Natural killer cell (primary cell): ENCODE measurements at regions not wholly inside any gene's neighbourhood (a gene's known extent, or its start where the extent isn't known, plus 50 kb on each side); places are given as distances from the start of the nearest gene placed in this dataset.

Source experiments
- ATAC-seq, 3 donors: fragments of 150-1000 bp in 2 of 3; fragments of 200-7000 bp in 1 of 3; cut with Tn5 transposase; 1 replicate in 1 of 3; 2 replicates in 2 of 3; pipeline ENCODE4 v1.10.0; 2021; ENCODE audit warnings: mild to moderate bottlenecking in 2 of 3, moderate library complexity in 2 of 3
- DNase-seq, 2 donors: peaks; one replicate each; pipeline versions ENCODE4 v3.0.0 to v3.0.0-alpha.2; 2013 to 2021; ENCODE audit warnings: mixed read lengths in 1 of 2
- H3K27ac ChIP-seq: one replicate; pipeline ENCODE4 v1.5.1; 2013; ENCODE audit warnings: mild to moderate bottlenecking, low read length
- H3K27me3 ChIP-seq: one replicate; pipeline ENCODE4 v1.6.1; 2013; ENCODE audit warnings: low read length; ENCODE audit not compliant: control insufficient read depth, insufficient read depth
- H3K36me3 ChIP-seq: one replicate; pipeline ENCODE4 v1.6.1; 2013; ENCODE audit warnings: low read length; ENCODE audit not compliant: control insufficient read depth, insufficient read depth
- H3K4me1 ChIP-seq: one replicate; pipeline ENCODE4 v1.6.1; 2013; ENCODE audit warnings: low read length; ENCODE audit not compliant: control insufficient read depth, insufficient read depth
- H3K4me3 ChIP-seq: one replicate; pipeline ENCODE4 v1.5.1; 2013; ENCODE audit warnings: low read length
- H3K9me3 ChIP-seq: one replicate; pipeline ENCODE4 v1.6.1; 2013; ENCODE audit warnings: low read length; ENCODE audit not compliant: control insufficient read depth, insufficient read depth
- H3K27ac Mint-ChIP-seq, 2 donors: one replicate each; pipeline ENCODE4 v1.8.0; 2022; ENCODE audit warnings: mild to moderate bottlenecking in 2 of 2, mixed read lengths in 2 of 2, moderate library complexity in 1 of 2
- H3K27me3 Mint-ChIP-seq, 2 donors: one replicate each; pipeline ENCODE4 v1.8.0; 2022; ENCODE audit warnings: low read depth in 2 of 2, mixed read lengths in 2 of 2
- H3K36me3 Mint-ChIP-seq: one replicate; pipeline ENCODE4 v1.8.0; 2022; ENCODE audit warnings: mixed read lengths
- H3K4me1 Mint-ChIP-seq, 2 donors: one replicate each; pipeline ENCODE4 v1.8.0; 2022; ENCODE audit warnings: mixed read lengths in 2 of 2
- H3K4me3 Mint-ChIP-seq: one replicate; pipeline ENCODE4 v1.8.0; 2022; ENCODE audit warnings: mild to moderate bottlenecking, moderate library complexity, mixed read lengths
- H3K9me3 Mint-ChIP-seq, 2 donors: one replicate each; pipeline ENCODE4 v1.8.0; 2022; ENCODE audit warnings: mixed read lengths in 2 of 2
- WGBS: methylation state at CpG from one replicate; pipeline ENCODE4 v1.1.7; 2013; ENCODE audit warnings: missing lambda C conversion rate; ENCODE audit not compliant: insufficient coverage; 5-methylcytosine and 5-hydroxymethylcytosine counted together
- intact Hi-C: fragments of 100-400 bp; cut with micrococcal nuclease; formaldehyde crosslinking; loops from one replicate; pipeline ENCODE4 v1.14.2; 2022
- TF ChIP-seq, protein P1 (sequence below): fragments of 200-600 bp; IDR thresholded peaks from one replicate; pipeline ENCODE4 v1.8.0; 2022; ENCODE audit warnings: antibody characterized with exemption

DNA sequence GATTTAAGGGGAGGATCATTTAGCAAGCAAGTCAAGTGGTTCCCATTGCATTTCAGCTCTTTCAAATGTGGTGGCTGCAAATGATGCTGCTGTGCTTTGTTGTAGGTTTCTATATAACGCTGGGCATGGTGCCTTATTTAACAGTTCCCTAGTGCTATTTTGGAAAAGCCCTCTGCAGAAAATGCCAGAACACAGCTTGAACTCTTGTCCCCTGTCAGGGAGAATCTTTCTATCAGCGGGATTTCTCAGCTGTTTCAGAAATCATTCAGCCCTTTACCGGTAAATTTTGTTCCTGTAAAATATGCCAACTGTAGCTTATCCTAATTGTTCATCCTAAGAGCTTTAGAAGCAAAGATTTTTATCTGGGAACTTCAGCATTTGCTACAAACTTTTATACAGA lies 77.8 kb upstream of the DTNA start:
- 87% methylated on average over 3 of the region's 3 CpGs for WGBS
- Histone ChIP-seq H3K4me1 (no peaks in the 10 kb centered on the region), H3K4me3 (no peak overlapping the region), H3K27me3 (no peaks in the 10 kb centered on the region), H3K9me3 (no peaks in the 10 kb centered on the region), H3K27ac (no peak overlapping the region), H3K36me3 (no peaks in the 10 kb centered on the region)
- no peaks in the 10 kb centered on the region for H3K4me1 Mint-ChIP-seq
- H3K9me3 Mint-ChIP-seq = no peaks in the 10 kb centered on the region
- intact Hi-C loops = no loop called here
- H3K4me3 Mint-ChIP-seq = no peak overlapping the region
- TF ChIP-seq, protein P1, sequence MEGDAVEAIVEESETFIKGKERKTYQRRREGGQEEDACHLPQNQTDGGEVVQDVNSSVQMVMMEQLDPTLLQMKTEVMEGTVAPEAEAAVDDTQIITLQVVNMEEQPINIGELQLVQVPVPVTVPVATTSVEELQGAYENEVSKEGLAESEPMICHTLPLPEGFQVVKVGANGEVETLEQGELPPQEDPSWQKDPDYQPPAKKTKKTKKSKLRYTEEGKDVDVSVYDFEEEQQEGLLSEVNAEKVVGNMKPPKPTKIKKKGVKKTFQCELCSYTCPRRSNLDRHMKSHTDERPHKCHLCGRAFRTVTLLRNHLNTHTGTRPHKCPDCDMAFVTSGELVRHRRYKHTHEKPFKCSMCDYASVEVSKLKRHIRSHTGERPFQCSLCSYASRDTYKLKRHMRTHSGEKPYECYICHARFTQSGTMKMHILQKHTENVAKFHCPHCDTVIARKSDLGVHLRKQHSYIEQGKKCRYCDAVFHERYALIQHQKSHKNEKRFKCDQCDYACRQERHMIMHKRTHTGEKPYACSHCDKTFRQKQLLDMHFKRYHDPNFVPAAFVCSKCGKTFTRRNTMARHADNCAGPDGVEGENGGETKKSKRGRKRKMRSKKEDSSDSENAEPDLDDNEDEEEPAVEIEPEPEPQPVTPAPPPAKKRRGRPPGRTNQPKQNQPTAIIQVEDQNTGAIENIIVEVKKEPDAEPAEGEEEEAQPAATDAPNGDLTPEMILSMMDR = no peak
- DNase-seq = no peak
- H3K36me3 Mint-ChIP-seq = no peaks in the 10 kb centered on the region
- no peak overlapping the region for H3K27ac Mint-ChIP-seq
- peaks cover 14 to 31% of the 10 kb centered on the region in 2 donors for H3K27me3 Mint-ChIP-seq
- no peak for ATAC-seq

DNA sequence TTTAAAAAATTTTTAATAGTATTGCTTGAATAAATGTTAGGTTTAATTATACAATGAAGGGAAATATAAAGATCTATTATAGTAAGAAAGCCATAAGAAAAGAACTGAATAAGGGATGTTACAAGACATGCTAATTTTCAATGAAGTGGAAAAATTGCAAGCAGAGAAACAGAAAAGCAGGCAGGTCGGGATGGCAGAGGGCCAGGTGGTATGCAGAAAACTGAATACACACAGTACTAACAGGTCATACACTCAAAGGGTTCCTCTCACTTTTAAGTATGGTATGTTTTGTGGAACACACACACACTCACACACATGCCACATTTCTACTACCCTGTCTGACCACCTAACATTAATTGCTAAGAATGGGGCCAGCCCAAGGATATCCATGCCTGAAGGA lies 76.7 kb upstream of the DTNA start:
- H3K4me3 ChIP-seq = no peak overlapping the region
- WGBS = no CpG with 5 or more reads among the region's 1 CpG
- H3K27ac ChIP-seq = no peak overlapping the region
- no peak overlapping the region for H3K27ac Mint-ChIP-seq
- no peak overlapping the region for H3K4me3 Mint-ChIP-seq
- no peaks in the 10 kb centered on the region for H3K27me3 ChIP-seq
- H3K4me1 ChIP-seq = no peaks in the 10 kb centered on the region
- no peaks in the 10 kb centered on the region for H3K36me3 Mint-ChIP-seq
- DNase-seq = no peak
- no peaks in the 10 kb centered on the region for H3K36me3 ChIP-seq
- ATAC-seq = no peak
- H3K4me1 Mint-ChIP-seq = no peaks in the 10 kb centered on the region
- no peaks in the 10 kb centered on the region for H3K9me3 Mint-ChIP-seq
- TF ChIP-seq, protein P1 = no peak
- intact Hi-C loops = no loop called here
- H3K27me3 Mint-ChIP-seq = peaks cover 12 to 24% of the 10 kb centered on the region in 2 donors
- no peaks in the 10 kb centered on the region for H3K9me3 ChIP-seq

DNA sequence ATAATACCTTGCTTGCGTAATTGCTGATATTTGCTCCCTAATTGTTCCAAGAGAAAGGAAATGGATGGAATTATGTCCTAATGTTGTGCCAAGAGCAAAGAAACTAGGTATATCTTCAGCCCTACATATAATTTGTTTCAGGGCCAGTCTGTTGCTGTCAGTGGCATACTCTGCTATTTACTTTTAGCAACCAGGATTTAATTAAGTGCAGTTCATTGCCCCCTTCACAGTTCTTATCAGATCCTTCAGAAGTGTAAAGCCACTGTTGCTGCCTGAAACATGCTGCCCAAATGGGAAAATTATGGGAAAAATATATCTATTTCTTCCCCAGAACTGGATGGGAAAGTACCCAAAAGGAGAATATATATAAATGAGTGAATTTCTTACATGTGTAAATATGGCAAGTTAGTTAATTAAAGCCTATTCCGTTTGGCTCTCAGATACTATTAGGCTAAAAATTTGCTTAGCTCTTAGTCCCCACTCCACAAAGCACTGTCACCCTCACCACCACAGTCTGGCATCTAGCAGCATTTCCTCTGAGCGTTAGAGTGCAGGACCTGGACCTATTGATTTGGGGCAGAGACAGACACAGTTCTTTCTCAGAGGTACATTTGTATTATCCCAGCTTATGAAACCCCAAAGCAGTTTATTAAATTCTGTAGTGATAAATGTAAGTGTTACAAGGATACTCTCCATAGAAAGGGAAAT lies 72.8 kb upstream of the DTNA start:
- Histone ChIP-seq H3K27me3 (no peaks in the 10 kb centered on the region), H3K36me3 (no peaks in the 10 kb centered on the region), H3K4me1 (no peaks in the 10 kb centered on the region), H3K27ac (no peak overlapping the region), H3K9me3 (no peaks in the 10 kb centered on the region), H3K4me3 (no peak overlapping the region)
- H3K4me1 Mint-ChIP-seq = no peaks in the 10 kb centered on the region
- no peak overlapping the region for H3K27ac Mint-ChIP-seq
- H3K36me3 Mint-ChIP-seq = no peaks in the 10 kb centered on the region
- 62% methylated on average over 3 of the region's 3 CpGs for WGBS
- no peak overlapping the region for H3K4me3 Mint-ChIP-seq
- TF ChIP-seq, protein P1 = no peak
- H3K27me3 Mint-ChIP-seq = peaks cover 0 to 8% of the 10 kb centered on the region in 2 donors
- intact Hi-C loops = no loop called here
- ATAC-seq = no peak
- DNase-seq = no peak
- H3K9me3 Mint-ChIP-seq = no peaks in the 10 kb centered on the region

DNA sequence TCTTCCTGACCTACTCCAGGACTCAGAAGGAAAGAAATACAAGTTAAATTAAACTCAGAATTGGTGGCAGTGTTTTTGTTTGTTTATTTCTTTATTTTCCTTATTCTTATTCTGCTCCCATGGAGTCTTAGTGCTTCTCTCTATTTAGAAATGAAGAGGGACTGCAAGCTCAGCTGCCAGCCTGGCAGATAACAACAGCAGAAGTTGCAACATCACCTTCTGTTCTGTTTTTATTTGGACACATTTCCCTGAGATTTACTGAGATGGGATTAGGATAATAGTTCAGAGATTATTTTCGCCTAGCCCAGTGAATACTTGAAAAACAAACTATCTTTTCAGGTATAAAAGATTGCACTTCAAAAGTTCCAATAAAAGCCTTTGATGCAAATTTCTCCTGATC lies 70.4 kb upstream of the DTNA start:
- H3K4me3 Mint-ChIP-seq = no peak overlapping the region
- H3K36me3 Mint-ChIP-seq = no peaks in the 10 kb centered on the region
- Histone ChIP-seq H3K36me3 (no peaks in the 10 kb centered on the region), H3K4me1 (no peaks in the 10 kb centered on the region), H3K4me3 (no peak overlapping the region), H3K27me3 (no peaks in the 10 kb centered on the region), H3K9me3 (no peaks in the 10 kb centered on the region), H3K27ac (no peak overlapping the region)
- TF ChIP-seq, protein P1 = no peak
- WGBS = 83% methylated on average over 1 of the region's 1 CpG
- H3K9me3 Mint-ChIP-seq = no peaks in the 10 kb centered on the region
- intact Hi-C loops = no loop called here
- no peak for ATAC-seq
- no peaks in the 10 kb centered on the region for H3K27me3 Mint-ChIP-seq
- no peak overlapping the region for H3K27ac Mint-ChIP-seq
- no peaks in the 10 kb centered on the region for H3K4me1 Mint-ChIP-seq
- no peak for DNase-seq
